ENCODE measurements at regions not wholly inside any gene's neighbourhood (a gene's known extent, or its start where the extent isn't known, plus 50 kb on each side); places are given as distances from the start of the nearest gene placed in this dataset.
A peak's percentile ranks its signal among the peaks of the same experiment; 100 is the strongest.

- no peak for DNase-seq
Observed at GRCh38 chr12:127075981-127076380, 1191.0 kb upstream of the TMEM132C start.

- no peak for DNase-seq
Observed at GRCh38 chr12:127077262-127078045, 1189.5 kb upstream of the TMEM132C start.

GRCh38 chr12:127078577-127079350 lies 1188.2 kb upstream of the TMEM132C start:
- DNase-seq, result no peak

GRCh38 chr12:127079636-127080035 lies 1187.3 kb upstream of the TMEM132C start:
- DNase-seq, result no peak

GRCh38 chr12:127081058-127081457 lies 1185.9 kb upstream of the TMEM132C start:
- DNase-seq, result no peak

- DNase-seq, result peak; percentile 73
Observed at GRCh38 chr12:127083008-127083949, 1183.7 kb upstream of the TMEM132C start.

- no peak for DNase-seq
Observed at GRCh38 chr12:127101076-127101475, 1165.9 kb upstream of the TMEM132C start.

GRCh38 chr12:127106041-127106440 lies 1160.9 kb upstream of the TMEM132C start:
- DNase-seq, result no peak

- no peak for DNase-seq
Observed at GRCh38 chr12:127106697-127107096, 1160.3 kb upstream of the TMEM132C start.

- no peak for DNase-seq
Observed at GRCh38 chr12:127107744-127108143, 1159.2 kb upstream of the TMEM132C start.

- peak; percentile 23 for DNase-seq
Observed at GRCh38 chr12:127108360-127109215, 1158.4 kb upstream of the TMEM132C start.

- DNase-seq, result no peak
Observed at GRCh38 chr12:127113945-127114344, 1153.0 kb upstream of the TMEM132C start.

- no peak for DNase-seq
Observed at GRCh38 chr12:127115468-127116035, 1151.4 kb upstream of the TMEM132C start.

GRCh38 chr12:127118251-127118650 lies 1148.7 kb upstream of the TMEM132C start:
- no peak for DNase-seq

- no peak for DNase-seq
Observed at GRCh38 chr12:127119600-127120140, 1147.3 kb upstream of the TMEM132C start.

GRCh38 chr12:127120851-127121250 lies 1146.1 kb upstream of the TMEM132C start:
- DNase-seq, result no peak

GRCh38 chr12:127121494-127122084 lies 1145.4 kb upstream of the TMEM132C start:
- DNase-seq, result no peak

- DNase-seq, result no peak
Observed at GRCh38 chr12:127125607-127126259, 1141.2 kb upstream of the TMEM132C start.

GRCh38 chr12:127126260-127126628 lies 1140.7 kb upstream of the TMEM132C start:
- no peak for DNase-seq

- DNase-seq, result no peak
Observed at GRCh38 chr12:127127897-127128296, 1139.1 kb upstream of the TMEM132C start.

Measured in NCI-H2107 (cell line).